Nucleus accumbens (tissue), 56 donors: ENCODE measurements at regions not wholly inside any gene's neighbourhood (a gene's known extent, or its start where the extent isn't known, plus 50 kb on each side); places are given as distances from the start of the nearest gene placed in this dataset.
"Not testable (repeated sequence)": the region's sequence is repeated elsewhere in the genome, so short reads cannot be mapped to it uniquely, and the experiment has no call there.

Source experiments
- DNase-seq, 56 donors: peaks; one replicate each; lab custom pipeline; 2025; lab: John Stamatoyannopoulos, UW

- DNase-seq, result no peak
These were observed 97.6 kb downstream of the ANAPC4 start for GRCh38 chr4:25474690-25475089.

GRCh38 chr4:25477221-25477620, 100.2 kb downstream of the ANAPC4 start:
- DNase-seq, result no peak

- no peak for DNase-seq
These were observed 104.6 kb downstream of the ANAPC4 start for GRCh38 chr4:25481648-25482047.

- no peak for DNase-seq
These were observed 107.2 kb downstream of the ANAPC4 start for GRCh38 chr4:25484243-25484721.

GRCh38 chr4:25485104-25485503, 108.0 kb downstream of the ANAPC4 start:
- DNase-seq, result no peak

- DNase-seq, result no peak
These were observed 109.1 kb downstream of the ANAPC4 start for GRCh38 chr4:25486171-25486570.

- DNase-seq, result no peak
These were observed 110.1 kb downstream of the ANAPC4 start for GRCh38 chr4:25487155-25487554.

GRCh38 chr4:25489253-25489797, 112.3 kb downstream of the ANAPC4 start:
- no peak for DNase-seq

- DNase-seq, result no peak
These were observed 116.4 kb downstream of the ANAPC4 start for GRCh38 chr4:25493466-25493865.

- DNase-seq, result no peak
These were observed 117.1 kb downstream of the ANAPC4 start for GRCh38 chr4:25494166-25494565.

GRCh38 chr4:25500626-25501316, 123.7 kb downstream of the ANAPC4 start:
- DNase-seq, result no peak

GRCh38 chr4:25502115-25502514, 125.1 kb downstream of the ANAPC4 start:
- no peak for DNase-seq

- DNase-seq, result no peak
These were observed 126.7 kb downstream of the ANAPC4 start for GRCh38 chr4:25503779-25504178.

- DNase-seq, result no peak
These were observed 128.0 kb downstream of the ANAPC4 start for GRCh38 chr4:25504932-25505636.

GRCh38 chr4:25505637-25505991, 128.6 kb downstream of the ANAPC4 start:
- no peak for DNase-seq

- DNase-seq, result no peak
These were observed 129.0 kb downstream of the ANAPC4 start for GRCh38 chr4:25506032-25506571.

GRCh38 chr4:25509646-25510045, 132.6 kb downstream of the ANAPC4 start:
- DNase-seq, result no peak

GRCh38 chr4:25511823-25512222, 134.8 kb downstream of the ANAPC4 start:
- DNase-seq, result not testable (repeated sequence)

- no peak for DNase-seq
These were observed 136.8 kb downstream of the ANAPC4 start for GRCh38 chr4:25513814-25514213.

- DNase-seq, result no peak
These were observed 132.2 kb upstream of the SLC34A2 start for GRCh38 chr4:25523405-25523804.

GRCh38 chr4:25524663-25525062, 131.0 kb upstream of the SLC34A2 start:
- DNase-seq, result no peak

- no peak for DNase-seq
These were observed 129.8 kb upstream of the SLC34A2 start for GRCh38 chr4:25525896-25526295.
